Skeletal muscle tissue (tissue), 3 donors: ENCODE measurements at regions not wholly inside any gene's neighbourhood (a gene's known extent, or its start where the extent isn't known, plus 50 kb on each side); places are given as distances from the start of the nearest gene placed in this dataset.

Experiments
- H3K27ac ChIP-seq: one replicate; pipeline ENCODE4 v1.7.0; 2013; ENCODE audit warnings: mild to moderate bottlenecking, low read depth, low read length, inconsistent platforms
- H3K27me3 ChIP-seq, 3 donors: one replicate each; pipeline ENCODE4 v1.7.0; 2013; ENCODE audit warnings: low read length in 3 of 3; ENCODE audit not compliant: control insufficient read depth in 3 of 3, insufficient read depth in 3 of 3
- H3K36me3 ChIP-seq, 3 donors: one replicate each; pipeline ENCODE4 v1.7.0; 2013; ENCODE audit warnings: low read length in 3 of 3; ENCODE audit not compliant: control insufficient read depth in 3 of 3, insufficient read depth in 3 of 3
- H3K4me1 ChIP-seq, 3 donors: one replicate each; pipeline ENCODE4 v1.7.0; 2013; ENCODE audit warnings: low read length in 3 of 3, mild to moderate bottlenecking in 3 of 3; ENCODE audit not compliant: control insufficient read depth in 3 of 3, insufficient read depth in 3 of 3
- H3K4me3 ChIP-seq, 3 donors: one replicate each; pipeline ENCODE4 v1.7.0; 2013; ENCODE audit warnings: low read length in 3 of 3
- H3K9ac ChIP-seq, 3 donors: one replicate each; pipeline ENCODE4 v1.7.0; 2013; ENCODE audit warnings: low read length in 3 of 3, mild to moderate bottlenecking in 3 of 3, moderate library complexity in 2 of 3, low read depth in 1 of 3
- H3K9me3 ChIP-seq, 3 donors: one replicate each; pipeline ENCODE4 v1.7.0; 2013; ENCODE audit warnings: low read length in 3 of 3; ENCODE audit not compliant: control insufficient read depth in 3 of 3
- donor health status: Osteomylitis.

DNA sequence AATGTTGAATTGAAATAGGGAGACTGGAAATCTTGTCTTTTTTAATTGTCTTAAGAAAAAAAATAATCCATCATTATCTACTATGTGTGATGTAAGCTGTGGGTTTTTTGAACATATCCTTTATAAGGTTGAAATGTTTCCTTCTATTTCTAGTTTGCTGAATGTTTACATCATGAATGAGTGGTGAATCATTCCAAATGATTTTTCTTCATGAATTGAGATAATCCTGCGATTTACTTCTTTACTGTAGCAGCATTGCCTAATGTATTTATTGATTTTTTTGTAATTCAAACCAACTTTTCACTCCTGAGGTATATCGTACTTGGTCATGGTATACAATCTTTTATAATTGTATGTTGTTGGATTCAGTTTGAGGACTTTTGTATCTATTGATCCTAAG lies 607.6 kb upstream of the PFKP start:
- H3K27ac ChIP-seq = no peak overlapping the region
- no peak overlapping the region for H3K9ac ChIP-seq
- no peak overlapping the region for H3K4me3 ChIP-seq
- no peaks in the 10 kb centered on the region for H3K36me3 ChIP-seq
- H3K4me1 ChIP-seq = no peaks in the 10 kb centered on the region
- no peaks in the 10 kb centered on the region for H3K27me3 ChIP-seq
- H3K9me3 ChIP-seq = no peaks in the 10 kb centered on the region

DNA sequence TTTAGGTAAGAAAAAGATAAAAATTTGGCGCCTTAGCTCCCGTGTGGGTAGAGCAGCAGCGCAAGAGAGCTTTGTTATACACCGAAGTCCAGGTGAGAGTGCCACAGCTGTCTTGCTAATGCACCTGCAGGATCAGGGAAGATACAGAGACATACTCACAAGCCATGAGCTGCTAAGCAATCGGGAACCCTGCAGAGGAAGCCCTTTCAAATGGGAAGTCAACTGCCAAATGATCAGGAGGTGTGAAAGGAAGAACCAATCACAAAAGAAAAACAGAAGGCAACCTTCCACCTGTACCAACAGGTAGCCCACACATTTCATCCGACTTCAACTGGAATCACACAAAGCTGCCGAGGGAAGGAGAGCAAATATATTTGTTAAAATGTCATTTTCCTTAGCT lies 610.5 kb upstream of the PFKP start:
- Histone ChIP-seq H3K9me3 (no peaks in the 10 kb centered on the region), H3K4me1 (no peaks in the 10 kb centered on the region), H3K36me3 (no peaks in the 10 kb centered on the region), H3K27me3 (no peaks in the 10 kb centered on the region), H3K27ac (no peak overlapping the region), H3K9ac (no peak overlapping the region), H3K4me3 (no peak overlapping the region)

DNA sequence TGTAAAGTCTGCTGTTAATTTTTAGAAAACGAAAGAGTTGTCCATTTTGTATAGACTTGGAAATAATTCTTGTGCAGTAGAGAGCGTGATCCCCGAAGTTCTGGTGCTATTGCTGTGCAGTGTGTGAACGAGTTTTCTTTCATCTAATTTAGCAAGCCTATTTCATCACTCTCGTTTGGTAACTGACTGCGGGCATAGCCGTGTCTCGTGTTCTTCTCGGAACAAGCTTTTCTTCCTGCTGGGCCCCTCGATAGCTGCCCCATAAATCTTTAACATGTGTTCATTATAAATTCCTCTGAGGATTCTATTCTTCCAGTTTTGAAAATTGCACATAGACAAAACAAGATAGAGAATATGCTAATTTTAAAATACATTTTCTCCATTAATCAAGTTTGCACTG lies 622.0 kb upstream of the PFKP start:
- Histone ChIP-seq H3K9me3 (no peaks in the 10 kb centered on the region), H3K27ac (no peak overlapping the region), H3K4me3 (no peak overlapping the region), H3K36me3 (no peaks in the 10 kb centered on the region), H3K9ac (no peak overlapping the region), H3K4me1 (no peaks in the 10 kb centered on the region), H3K27me3 (no peaks in the 10 kb centered on the region)

DNA sequence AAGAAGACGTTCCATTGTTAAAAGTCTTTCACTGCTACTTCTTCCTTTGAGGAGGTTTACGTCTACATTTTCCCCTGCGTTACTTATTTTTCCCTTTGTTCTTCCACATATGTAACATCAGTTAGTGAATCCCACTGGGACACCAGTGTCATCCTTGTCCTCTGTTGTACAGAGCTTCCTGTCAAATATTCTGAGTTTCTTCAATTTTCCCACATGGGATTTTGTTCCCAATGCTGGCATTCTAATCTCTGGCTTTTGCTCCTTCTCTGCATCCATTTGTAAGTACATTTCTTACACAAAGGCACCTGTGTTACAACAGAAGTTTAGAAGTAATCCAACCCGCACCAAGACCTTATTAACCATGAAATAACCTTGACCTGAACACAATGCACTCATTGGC lies 627.4 kb upstream of the PFKP start:
- no peak overlapping the region for H3K27ac ChIP-seq
- H3K9me3 ChIP-seq = no peaks in the 10 kb centered on the region
- H3K4me1 ChIP-seq = no peaks in the 10 kb centered on the region
- no peaks in the 10 kb centered on the region for H3K27me3 ChIP-seq
- no peaks in the 10 kb centered on the region for H3K36me3 ChIP-seq
- H3K4me3 ChIP-seq = no peak overlapping the region
- H3K9ac ChIP-seq = no peak overlapping the region

DNA sequence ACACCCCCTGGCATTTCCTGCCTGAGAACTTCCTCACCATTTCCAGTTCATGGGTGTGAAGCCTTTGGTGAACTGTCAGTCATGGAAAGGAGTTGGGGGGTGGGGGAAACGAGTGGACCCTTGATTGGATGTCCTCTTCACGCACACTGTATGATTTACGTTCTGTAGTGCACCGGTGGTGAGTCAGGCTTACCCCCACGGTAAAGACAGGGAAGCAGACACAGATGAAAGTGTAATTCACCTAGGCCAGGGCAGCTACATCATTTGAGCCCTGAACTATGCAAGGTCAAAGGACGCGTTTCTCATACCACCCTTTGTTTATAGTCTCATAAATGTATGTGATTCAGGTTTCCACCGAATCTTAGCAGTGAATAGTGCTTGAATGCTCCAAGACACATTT lies 628.3 kb upstream of the PFKP start:
- Histone ChIP-seq H3K4me1 (no peaks in the 10 kb centered on the region), H3K36me3 (no peaks in the 10 kb centered on the region), H3K9me3 (no peaks in the 10 kb centered on the region), H3K27me3 (no peaks in the 10 kb centered on the region), H3K27ac (no peak overlapping the region), H3K4me3 (no peak overlapping the region), H3K9ac (no peak overlapping the region)

DNA sequence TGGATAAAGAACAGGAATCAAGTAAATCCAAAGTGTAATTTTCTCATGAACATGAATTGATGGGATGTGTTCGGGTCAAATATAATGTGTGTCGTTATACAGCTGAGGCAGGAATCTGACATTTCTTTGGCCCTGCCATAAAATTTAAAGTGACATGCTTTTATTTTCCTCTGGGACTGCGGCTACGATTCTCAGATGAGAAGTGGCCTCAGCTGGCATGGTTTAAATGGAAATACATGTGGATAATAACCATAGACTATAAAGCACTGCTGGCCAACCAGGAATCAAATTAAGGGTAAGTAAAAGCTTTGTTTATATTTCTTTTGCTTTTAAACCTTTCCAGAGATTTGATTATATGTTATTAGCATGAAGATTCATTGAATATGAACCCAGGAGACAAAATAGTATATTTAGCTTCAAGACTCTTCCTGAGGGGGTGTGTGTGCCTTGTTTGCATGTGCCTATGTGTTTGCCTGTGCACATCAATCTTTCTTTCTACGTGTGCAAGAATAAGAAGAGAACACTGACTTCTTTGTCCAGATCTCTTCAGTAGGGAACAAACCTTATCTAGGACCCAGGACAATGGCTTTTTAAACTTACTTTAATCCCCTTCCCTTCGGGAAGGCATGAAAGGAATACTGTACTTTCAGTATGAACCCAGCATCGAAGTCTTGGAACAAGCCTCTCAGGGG lies 629.0 kb upstream of the PFKP start:
- Histone ChIP-seq H3K9ac (no peak overlapping the region), H3K27ac (no peak overlapping the region), H3K4me3 (no peak overlapping the region), H3K4me1 (no peaks in the 10 kb centered on the region), H3K27me3 (no peaks in the 10 kb centered on the region), H3K36me3 (no peaks in the 10 kb centered on the region), H3K9me3 (no peaks in the 10 kb centered on the region)

DNA sequence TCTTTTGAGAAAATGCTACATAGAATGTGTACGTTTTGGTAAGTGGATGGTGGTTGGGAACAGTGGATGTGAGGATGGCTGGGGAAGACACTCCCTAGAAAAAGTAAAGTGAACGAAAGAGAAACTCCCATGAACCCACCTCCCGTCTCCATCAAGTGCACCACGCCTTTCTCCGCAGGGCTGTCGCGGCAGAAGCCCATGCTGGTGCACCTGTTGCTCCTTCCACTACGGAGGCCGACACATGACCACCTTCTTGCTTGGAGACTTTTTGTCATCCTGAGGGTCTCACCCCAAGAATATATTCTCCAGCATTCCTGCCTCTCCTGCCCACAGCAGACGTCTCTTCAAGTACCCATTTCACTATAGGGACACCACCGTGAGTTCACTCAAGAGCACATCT lies 630.4 kb upstream of the PFKP start:
- H3K4me1 ChIP-seq = no peaks in the 10 kb centered on the region
- no peak overlapping the region for H3K4me3 ChIP-seq
- H3K9me3 ChIP-seq = no peaks in the 10 kb centered on the region
- H3K36me3 ChIP-seq = no peaks in the 10 kb centered on the region
- H3K27me3 ChIP-seq = no peaks in the 10 kb centered on the region
- H3K27ac ChIP-seq = no peak overlapping the region
- H3K9ac ChIP-seq = no peak overlapping the region

DNA sequence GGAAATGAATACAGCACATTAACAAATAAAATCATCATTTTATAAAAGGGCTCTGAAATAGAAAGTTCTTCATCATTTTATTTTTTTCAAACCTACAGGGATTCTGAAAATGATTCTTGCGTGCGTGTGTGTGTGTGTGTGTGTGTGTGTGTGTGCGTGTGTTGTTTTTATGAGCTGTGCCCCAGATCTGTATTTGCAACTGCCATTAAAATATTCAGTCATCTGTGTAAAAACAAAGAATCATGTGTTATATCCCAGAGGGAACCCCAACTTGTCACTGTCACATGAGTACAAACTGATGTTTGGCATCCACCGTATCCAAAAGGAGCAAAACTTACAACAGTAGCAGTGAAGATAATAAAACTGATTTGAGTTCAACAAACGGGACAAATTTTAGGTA lies 635.4 kb upstream of the PFKP start:
- H3K27me3 ChIP-seq = no peaks in the 10 kb centered on the region
- H3K27ac ChIP-seq = no peak overlapping the region
- H3K9me3 ChIP-seq = no peaks in the 10 kb centered on the region
- H3K4me1 ChIP-seq = no peaks in the 10 kb centered on the region
- H3K4me3 ChIP-seq = no peak overlapping the region
- H3K36me3 ChIP-seq = no peaks in the 10 kb centered on the region
- H3K9ac ChIP-seq = no peak overlapping the region

DNA sequence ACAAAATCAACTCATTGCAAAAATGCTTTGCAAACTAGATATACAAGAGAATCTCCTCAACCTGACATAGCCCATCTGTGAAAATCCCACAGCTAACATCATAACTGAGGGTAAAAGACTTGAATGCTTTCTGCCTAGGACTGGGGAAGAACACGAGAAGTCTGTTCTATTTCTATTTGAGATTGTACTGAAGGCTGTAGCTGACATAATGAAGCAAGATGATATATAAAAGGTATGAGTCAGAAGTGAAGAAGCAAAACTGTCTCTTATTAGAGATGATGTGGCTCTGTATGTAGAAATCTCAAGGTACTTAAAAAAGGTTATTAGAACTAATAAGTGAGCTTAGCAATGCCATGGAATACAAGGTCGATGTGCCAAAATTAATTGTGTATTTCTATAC lies 639.9 kb upstream of the PFKP start:
- H3K4me3 ChIP-seq = no peak overlapping the region

DNA sequence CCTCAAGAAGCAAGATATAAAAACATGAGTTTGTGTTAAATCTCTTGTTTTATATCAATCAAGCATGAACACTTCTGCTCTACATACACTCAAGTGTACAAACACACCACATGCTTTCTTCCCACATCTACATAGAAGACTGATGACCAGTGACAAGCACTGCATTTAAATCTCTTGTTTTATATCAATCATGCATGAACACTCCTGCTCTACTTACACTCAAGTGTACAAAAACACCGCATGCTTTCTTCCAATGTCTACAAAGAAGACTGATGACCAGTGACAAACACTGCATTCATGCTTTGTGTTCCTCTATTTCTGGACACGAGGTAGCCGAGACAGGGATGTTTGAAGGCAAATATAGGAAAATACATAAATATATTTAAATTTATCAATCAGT lies 642.0 kb upstream of the PFKP start:
- no peaks in the 10 kb centered on the region for H3K4me1 ChIP-seq
- peaks cover 0 to 3% (median 0%) of the 10 kb centered on the region in 3 donors for H3K9me3 ChIP-seq
- no peak overlapping the region for H3K27ac ChIP-seq
- no peaks in the 10 kb centered on the region for H3K36me3 ChIP-seq
- no peak overlapping the region for H3K9ac ChIP-seq
- no peaks in the 10 kb centered on the region for H3K27me3 ChIP-seq
- no peak overlapping the region for H3K4me3 ChIP-seq

More for the DNA sequence above, 639.9 kb upstream of the PFKP start:
- Histone ChIP-seq H3K9ac (no peak overlapping the region), H3K9me3 (peaks cover 0 to 3% (median 0%) of the 10 kb centered on the region in 3 donors), H3K4me1 (no peaks in the 10 kb centered on the region), H3K36me3 (no peaks in the 10 kb centered on the region), H3K27me3 (no peaks in the 10 kb centered on the region), H3K27ac (no peak overlapping the region)
